ENCODE measurements at regions not wholly inside any gene's neighbourhood (a gene's known extent, or its start where the extent isn't known, plus 50 kb on each side); places are given as distances from the start of the nearest gene placed in this dataset.

DNA sequence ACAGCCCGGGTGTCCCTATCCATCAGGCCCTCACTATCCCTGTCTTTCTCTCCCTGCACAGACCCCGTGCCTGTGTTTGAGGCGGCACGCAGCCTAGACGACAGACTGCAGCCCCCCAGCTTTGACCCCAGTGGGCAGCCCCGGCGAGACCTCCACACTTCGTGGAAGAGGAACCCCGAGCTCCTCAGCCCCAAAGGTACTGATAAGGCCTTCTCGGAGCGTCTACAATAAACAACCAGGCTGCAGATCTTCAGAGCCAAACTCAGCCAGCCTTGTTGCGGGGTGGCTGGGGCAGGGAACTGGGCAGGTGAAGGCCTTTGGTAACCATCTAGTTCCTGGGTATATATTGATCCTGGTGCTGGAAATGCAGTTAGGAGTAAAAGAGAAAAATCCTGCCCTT lies 77.5 kb downstream of the PHETA1 start:
- no peak for TF ChIP-seq CTCF (IDR thresholded peaks at IDR 0.05; ENCODE audit: insufficient read depth, low read length, poor library complexity, severe bottlenecking)
- Histone ChIP-seq H3K27me3 (replicated peaks; ENCODE audit: control insufficient read depth, insufficient read depth, low read length) (no peaks in the 10 kb centered on the region; the same call in 1 of the 2 replicates), H3K4me3 (replicated peaks; ENCODE audit: low read depth, low read length) (no peak overlapping the region), H3K36me3 (ENCODE audit: control insufficient read depth, insufficient read depth, low read length) (no peaks in the 10 kb centered on the region)
- no peak for DNase-seq (ENCODE audit: extremely low read depth, insufficient read length)

DNA sequence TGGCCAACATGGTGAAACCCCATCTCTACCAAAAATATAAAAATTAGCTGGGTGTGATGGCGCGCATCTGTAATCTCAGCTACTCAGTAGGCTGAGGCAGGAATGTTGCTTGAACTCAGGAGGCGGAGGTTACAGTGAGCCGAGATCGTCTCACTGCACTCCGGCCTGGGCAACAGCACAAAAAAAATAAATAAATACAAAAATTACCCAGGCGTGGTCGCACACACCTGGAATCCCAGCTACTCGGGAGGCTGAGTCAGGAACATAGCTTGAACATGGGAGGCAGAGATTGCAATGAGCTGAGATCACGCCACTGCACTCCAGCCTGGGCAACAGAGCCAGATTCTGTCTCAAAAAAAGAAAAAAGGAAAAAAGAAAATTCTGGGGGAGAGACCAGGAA lies 80.1 kb downstream of the PHETA1 start:
- DNase-seq (ENCODE audit: extremely low read depth, insufficient read length), result no peak
- no peak for TF ChIP-seq CTCF (IDR thresholded peaks at IDR 0.05; ENCODE audit: insufficient read depth, low read length, poor library complexity, severe bottlenecking)
- H3K36me3 ChIP-seq (ENCODE audit: control insufficient read depth, insufficient read depth, low read length), result no peaks in the 10 kb centered on the region
- H3K4me3 ChIP-seq (replicated peaks; ENCODE audit: low read depth, low read length), result no peak overlapping the region
- no peaks in the 10 kb centered on the region; the same call in 1 of the 2 replicates for H3K27me3 ChIP-seq (replicated peaks; ENCODE audit: control insufficient read depth, insufficient read depth, low read length)

DNA sequence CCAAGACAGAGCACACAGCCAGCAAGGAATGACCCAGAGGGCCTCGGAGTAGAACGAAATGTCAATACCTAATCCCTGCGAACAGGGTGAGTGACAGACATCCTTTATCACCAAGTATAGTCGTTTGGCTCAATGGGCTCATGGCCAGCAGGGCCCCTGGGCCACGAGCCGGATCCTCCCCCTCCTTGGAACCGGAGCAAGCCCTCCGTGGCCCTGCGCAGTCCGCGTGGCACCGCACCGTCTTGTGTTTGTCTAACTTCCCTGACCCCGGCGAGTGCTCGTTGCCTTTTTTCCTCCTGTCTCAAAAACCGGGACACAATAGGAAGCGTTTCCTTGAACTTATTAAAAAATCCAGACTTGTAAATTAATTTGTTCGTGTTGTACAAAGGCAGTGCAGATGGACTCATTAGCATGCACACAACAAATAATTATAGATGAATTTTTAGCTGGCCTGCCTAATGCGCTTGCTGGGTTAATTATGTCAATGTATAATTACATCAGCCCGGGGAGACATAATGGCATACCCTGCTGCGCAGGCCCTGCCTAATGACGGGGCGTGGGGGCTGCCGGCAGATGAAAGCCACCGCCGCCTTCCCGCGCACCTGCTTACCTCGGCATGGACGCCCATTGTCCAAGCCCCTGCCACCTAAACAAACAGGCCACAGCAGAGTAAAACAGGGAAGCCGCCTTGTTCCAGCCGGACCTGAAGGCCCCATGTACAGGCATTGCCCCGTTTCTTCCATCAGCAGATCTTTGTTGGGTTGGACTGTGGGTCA lies 81.6 kb downstream of the PHETA1 start:
- TF ChIP-seq CTCF (IDR thresholded peaks at IDR 0.05; ENCODE audit: insufficient read depth, low read length, poor library complexity, severe bottlenecking), result no peak
- DNase-seq (ENCODE audit: extremely low read depth, insufficient read length), result no peak
- H3K27me3 ChIP-seq (replicated peaks; ENCODE audit: control insufficient read depth, insufficient read depth, low read length), result no peaks in the 10 kb centered on the region; the same call in 1 of the 2 replicates
- no peaks in the 10 kb centered on the region for H3K36me3 ChIP-seq (ENCODE audit: control insufficient read depth, insufficient read depth, low read length)
- no peak overlapping the region for H3K4me3 ChIP-seq (replicated peaks; ENCODE audit: low read depth, low read length)

DNA sequence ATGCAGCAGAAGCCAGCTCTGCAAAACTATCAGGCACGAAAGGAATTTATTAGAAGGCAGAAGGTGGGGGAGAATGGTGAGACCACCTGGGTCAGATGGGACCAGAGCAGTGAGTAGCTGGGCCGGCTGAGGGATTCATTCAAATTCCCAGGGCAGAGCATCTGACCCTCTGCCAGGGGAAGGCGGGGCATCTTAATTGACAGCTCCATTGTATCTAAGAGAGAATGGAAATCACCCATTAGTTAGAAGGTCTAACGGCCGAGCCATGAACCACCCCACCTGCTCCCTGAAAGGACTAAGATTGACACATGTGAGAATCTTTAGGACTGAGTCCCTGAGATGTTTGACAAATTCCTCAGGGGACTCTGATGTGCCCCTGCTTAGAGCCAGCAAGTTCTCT lies 83.7 kb downstream of the PHETA1 start:
- Histone ChIP-seq H3K27me3 (replicated peaks; ENCODE audit: control insufficient read depth, insufficient read depth, low read length) (no peaks in the 10 kb centered on the region; the same call in 1 of the 2 replicates), H3K36me3 (ENCODE audit: control insufficient read depth, insufficient read depth, low read length) (no peaks in the 10 kb centered on the region), H3K4me3 (replicated peaks; ENCODE audit: low read depth, low read length) (no peak overlapping the region)
- no peak for DNase-seq (ENCODE audit: extremely low read depth, insufficient read length)
- no peak for TF ChIP-seq CTCF (IDR thresholded peaks at IDR 0.05; ENCODE audit: insufficient read depth, low read length, poor library complexity, severe bottlenecking)

GRCh38 chr12:111284709-111285108 lies 84.2 kb downstream of the PHETA1 start:
- DNase-seq (ENCODE audit: extremely low read depth, insufficient read length), result no peak
- TF ChIP-seq CTCF (IDR thresholded peaks at IDR 0.05; ENCODE audit: insufficient read depth, low read length, poor library complexity, severe bottlenecking), result no peak
- H3K27me3 ChIP-seq (replicated peaks; ENCODE audit: control insufficient read depth, insufficient read depth, low read length), result no peaks in the 10 kb centered on the region; the same call in 1 of the 2 replicates
- H3K4me3 ChIP-seq (replicated peaks; ENCODE audit: low read depth, low read length), result no peak overlapping the region
- no peaks in the 10 kb centered on the region for H3K36me3 ChIP-seq (ENCODE audit: control insufficient read depth, insufficient read depth, low read length)

Measured in GM06990 (cell line).